ELR (cell line): ENCODE measurements at regions not wholly inside any gene's neighbourhood (a gene's known extent, or its start where the extent isn't known, plus 50 kb on each side); places are given as distances from the start of the nearest gene placed in this dataset.
"Not testable (repeated sequence)": the region's sequence is repeated elsewhere in the genome, so short reads cannot be mapped to it uniquely, and the experiment has no call there.

Experiments used
- DNase-seq: peaks from one replicate; pipeline ENCODE4 v3.0.0-alpha.2; 2015; ENCODE audit warnings: low read depth

GRCh38 chr2:176969642-176970359 is 242.8 kb upstream of the HNRNPA3 start:
- DNase-seq, result no peak

GRCh38 chr2:176976736-176977685 is 235.6 kb upstream of the HNRNPA3 start:
- no peak for DNase-seq

GRCh38 chr2:176978921-176979320 is 233.7 kb upstream of the HNRNPA3 start:
- DNase-seq, result no peak

- no peak for DNase-seq
Observed at GRCh38 chr2:176979981-176980710, 232.4 kb upstream of the HNRNPA3 start.

- no peak for DNase-seq
Observed at GRCh38 chr2:176984987-176985386, 227.6 kb upstream of the HNRNPA3 start.

- DNase-seq, result no peak
Observed at GRCh38 chr2:176985871-176986270, 226.7 kb upstream of the HNRNPA3 start.

GRCh38 chr2:176986487-176986886 is 226.1 kb upstream of the HNRNPA3 start:
- no peak for DNase-seq

GRCh38 chr2:176991411-176991810 is 221.2 kb upstream of the HNRNPA3 start:
- DNase-seq, result no peak

- DNase-seq, result peak; percentile 80
Observed at GRCh38 chr2:176997074-176997791, 215.4 kb upstream of the HNRNPA3 start.

- DNase-seq, result no peak
Observed at GRCh38 chr2:176997792-176998169, 214.8 kb upstream of the HNRNPA3 start.

GRCh38 chr2:176999301-176999700 is 213.3 kb upstream of the HNRNPA3 start:
- peak; percentile 10 for DNase-seq

GRCh38 chr2:177000061-177000714 is 212.4 kb upstream of the HNRNPA3 start:
- DNase-seq, result no peak

- DNase-seq, result no peak
Observed at GRCh38 chr2:177000715-177001072, 211.9 kb upstream of the HNRNPA3 start.

GRCh38 chr2:177001334-177001733 is 211.3 kb upstream of the HNRNPA3 start:
- no peak for DNase-seq

- DNase-seq, result no peak
Observed at GRCh38 chr2:177002983-177003382, 209.6 kb upstream of the HNRNPA3 start.

- not testable (repeated sequence) for DNase-seq
Observed at GRCh38 chr2:177007726-177008125, 204.9 kb upstream of the HNRNPA3 start.

- not testable (repeated sequence) for DNase-seq
Observed at GRCh38 chr2:177008662-177009061, 203.9 kb upstream of the HNRNPA3 start.

GRCh38 chr2:177010146-177010545 is 202.4 kb upstream of the HNRNPA3 start:
- no peak for DNase-seq

- no peak for DNase-seq
Observed at GRCh38 chr2:177010861-177011260, 201.7 kb upstream of the HNRNPA3 start.

GRCh38 chr2:177014946-177015345 is 197.6 kb upstream of the HNRNPA3 start:
- DNase-seq, result no peak

- no peak for DNase-seq
Observed at GRCh38 chr2:177015356-177015923, 197.2 kb upstream of the HNRNPA3 start.
